ENCODE measurements at regions not wholly inside any gene's neighbourhood (a gene's known extent, or its start where the extent isn't known, plus 50 kb on each side); places are given as distances from the start of the nearest gene placed in this dataset.

DNA sequence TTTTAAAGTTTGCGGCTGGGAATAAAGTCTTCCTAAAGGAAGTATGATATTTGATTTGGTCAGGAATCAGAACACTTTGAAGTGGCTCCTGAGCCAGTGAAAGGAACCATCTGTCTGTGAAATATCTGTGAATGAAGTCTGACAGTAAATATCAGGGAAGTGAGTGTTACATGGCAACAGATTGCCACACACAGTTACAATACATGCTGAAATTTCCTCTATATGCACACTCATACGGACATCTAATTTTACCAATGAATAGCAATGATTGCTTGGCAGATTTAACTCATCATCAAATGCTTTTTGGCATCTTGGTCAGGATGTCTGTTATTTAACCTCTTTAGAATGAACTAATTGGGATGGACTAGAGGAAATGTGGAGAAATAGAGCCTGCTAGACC lies 1023.8 kb downstream of the FAT4 start:
- no peaks in the 10 kb centered on the region for H3K36me3 ChIP-seq
- no peaks in the 10 kb centered on the region for H3K9me3 ChIP-seq
- H3K4me3 ChIP-seq = no peak overlapping the region
- H3K27me3 ChIP-seq = no peaks in the 10 kb centered on the region
- DNase-seq = no peak
- H3K27ac ChIP-seq = no peak overlapping the region
- no peaks in the 10 kb centered on the region for H3K4me1 ChIP-seq
- TF ChIP-seq POLR2A (IDR thresholded peaks at IDR 0.05) = no peak
- TF ChIP-seq, protein P1, sequence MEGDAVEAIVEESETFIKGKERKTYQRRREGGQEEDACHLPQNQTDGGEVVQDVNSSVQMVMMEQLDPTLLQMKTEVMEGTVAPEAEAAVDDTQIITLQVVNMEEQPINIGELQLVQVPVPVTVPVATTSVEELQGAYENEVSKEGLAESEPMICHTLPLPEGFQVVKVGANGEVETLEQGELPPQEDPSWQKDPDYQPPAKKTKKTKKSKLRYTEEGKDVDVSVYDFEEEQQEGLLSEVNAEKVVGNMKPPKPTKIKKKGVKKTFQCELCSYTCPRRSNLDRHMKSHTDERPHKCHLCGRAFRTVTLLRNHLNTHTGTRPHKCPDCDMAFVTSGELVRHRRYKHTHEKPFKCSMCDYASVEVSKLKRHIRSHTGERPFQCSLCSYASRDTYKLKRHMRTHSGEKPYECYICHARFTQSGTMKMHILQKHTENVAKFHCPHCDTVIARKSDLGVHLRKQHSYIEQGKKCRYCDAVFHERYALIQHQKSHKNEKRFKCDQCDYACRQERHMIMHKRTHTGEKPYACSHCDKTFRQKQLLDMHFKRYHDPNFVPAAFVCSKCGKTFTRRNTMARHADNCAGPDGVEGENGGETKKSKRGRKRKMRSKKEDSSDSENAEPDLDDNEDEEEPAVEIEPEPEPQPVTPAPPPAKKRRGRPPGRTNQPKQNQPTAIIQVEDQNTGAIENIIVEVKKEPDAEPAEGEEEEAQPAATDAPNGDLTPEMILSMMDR (IDR thresholded peaks at IDR 0.05) = no peak

GRCh38 chr4:126341927-126342326 lies 1027.2 kb downstream of the FAT4 start:
- Histone ChIP-seq H3K4me1 (no peaks in the 10 kb centered on the region), H3K27me3 (no peaks in the 10 kb centered on the region), H3K4me3 (no peak overlapping the region), H3K27ac (no peak overlapping the region), H3K36me3 (no peaks in the 10 kb centered on the region), H3K9me3 (no peaks in the 10 kb centered on the region)
- TF ChIP-seq POLR2A (IDR thresholded peaks at IDR 0.05) = no peak
- TF ChIP-seq, protein P1 (IDR thresholded peaks at IDR 0.05) = no peak
- no peak for DNase-seq

DNA sequence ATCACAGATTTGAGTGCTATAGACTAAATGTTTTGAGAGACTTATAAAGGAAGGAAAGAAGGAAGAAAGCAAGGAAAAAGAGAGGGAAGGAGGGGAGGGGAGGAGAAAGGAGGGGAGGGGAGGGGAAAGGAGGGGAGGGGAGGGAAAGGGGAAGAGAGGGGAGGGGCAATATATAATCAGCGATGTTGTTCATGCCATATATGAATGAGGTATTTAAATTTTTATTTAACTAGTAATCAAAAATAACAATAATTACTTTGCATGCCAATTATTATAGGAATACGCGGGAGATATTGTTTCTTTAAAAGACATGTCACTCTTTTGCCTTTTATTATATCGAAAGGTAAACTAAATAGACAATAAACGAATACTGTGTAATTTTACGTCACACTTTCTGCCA lies 1029.7 kb downstream of the FAT4 start:
- no peaks in the 10 kb centered on the region for H3K36me3 ChIP-seq
- TF ChIP-seq, protein P1 (IDR thresholded peaks at IDR 0.05) = no peak
- no peak for TF ChIP-seq POLR2A (IDR thresholded peaks at IDR 0.05)
- H3K9me3 ChIP-seq = no peaks in the 10 kb centered on the region
- no peak for DNase-seq
- H3K4me3 ChIP-seq = no peak overlapping the region
- H3K4me1 ChIP-seq = no peaks in the 10 kb centered on the region
- H3K27ac ChIP-seq = no peak overlapping the region
- H3K27me3 ChIP-seq = no peaks in the 10 kb centered on the region

DNA sequence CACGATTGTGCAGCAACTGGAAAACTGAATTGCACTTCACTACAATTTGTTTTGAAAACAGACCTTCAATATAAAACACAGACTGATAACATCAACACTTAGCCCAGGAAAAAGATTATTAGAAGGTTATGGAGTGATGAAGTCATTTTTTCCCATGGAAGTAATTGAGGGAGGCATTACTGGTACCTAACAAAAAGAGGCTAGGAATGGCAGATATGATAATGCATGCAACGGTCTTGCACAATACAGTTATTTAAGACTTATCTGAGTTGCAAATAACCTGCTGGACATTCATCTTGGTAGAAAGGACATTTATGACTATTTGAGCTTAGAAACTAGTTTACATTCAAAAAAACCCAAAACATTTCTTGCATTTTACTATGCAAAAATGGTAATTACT lies 1031.9 kb downstream of the FAT4 start:
- H3K27ac ChIP-seq = no peak overlapping the region
- no peaks in the 10 kb centered on the region for H3K9me3 ChIP-seq
- no peak for TF ChIP-seq POLR2A (IDR thresholded peaks at IDR 0.05)
- H3K4me1 ChIP-seq = no peaks in the 10 kb centered on the region
- no peaks in the 10 kb centered on the region for H3K27me3 ChIP-seq
- no peaks in the 10 kb centered on the region for H3K36me3 ChIP-seq
- DNase-seq = no peak
- no peak overlapping the region for H3K4me3 ChIP-seq

DNA sequence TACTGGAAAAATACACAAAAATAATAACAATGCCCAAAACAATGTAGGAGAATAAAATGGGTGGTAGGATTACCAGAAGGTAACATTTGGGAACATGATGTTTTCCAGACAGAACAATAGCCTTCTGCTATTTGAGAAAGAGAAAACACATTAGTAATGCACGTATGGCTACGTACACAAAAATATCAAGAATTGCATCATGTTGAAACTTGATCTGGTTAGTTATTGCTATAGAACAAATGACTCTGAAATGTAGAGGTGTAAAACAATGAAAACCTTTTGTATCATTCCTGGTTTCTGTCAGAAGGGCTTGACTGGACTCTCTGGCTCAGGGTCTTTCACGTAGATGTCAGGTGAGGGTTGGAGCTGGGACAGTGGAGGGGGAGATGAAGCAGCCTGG lies 1040.0 kb downstream of the FAT4 start:
- no peaks in the 10 kb centered on the region for H3K27me3 ChIP-seq
- TF ChIP-seq, protein P1 (IDR thresholded peaks at IDR 0.05) = no peak
- TF ChIP-seq POLR2A (IDR thresholded peaks at IDR 0.05) = no peak
- no peaks in the 10 kb centered on the region for H3K9me3 ChIP-seq
- H3K36me3 ChIP-seq = no peaks in the 10 kb centered on the region
- no peak for DNase-seq
- H3K27ac ChIP-seq = no peak overlapping the region
- no peak overlapping the region for H3K4me3 ChIP-seq
- H3K4me1 ChIP-seq = no peaks in the 10 kb centered on the region

DNA sequence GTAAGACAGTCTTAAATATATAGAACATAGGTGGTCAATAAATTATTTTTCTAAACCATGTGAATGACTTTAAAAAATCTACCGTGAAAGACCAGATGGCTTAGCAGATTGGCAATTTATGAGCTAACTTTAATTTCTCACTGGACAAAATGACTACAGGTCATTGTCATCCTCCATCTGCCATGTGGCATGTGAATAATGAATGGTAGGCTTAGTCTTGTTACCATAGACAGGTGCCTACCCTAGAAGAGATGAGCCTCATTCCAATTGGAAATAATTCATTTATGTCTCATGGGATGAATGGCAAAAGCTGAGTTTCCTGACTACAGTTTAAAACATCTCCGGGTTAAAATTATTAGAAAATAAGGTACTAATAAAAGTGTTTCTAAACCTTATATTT lies 1043.3 kb downstream of the FAT4 start:
- Histone ChIP-seq H3K4me3 (no peak overlapping the region), H3K27ac (no peak overlapping the region), H3K27me3 (no peaks in the 10 kb centered on the region), H3K36me3 (no peaks in the 10 kb centered on the region), H3K4me1 (no peaks in the 10 kb centered on the region), H3K9me3 (no peaks in the 10 kb centered on the region)
- no peak for TF ChIP-seq POLR2A (IDR thresholded peaks at IDR 0.05)
- TF ChIP-seq, protein P1 (IDR thresholded peaks at IDR 0.05) = no peak
- DNase-seq = no peak

All from Peyer's patch (tissue), 4 donors.